NCI-H2196 (cell line): ENCODE measurements at regions not wholly inside any gene's neighbourhood (a gene's known extent, or its start where the extent isn't known, plus 50 kb on each side); places are given as distances from the start of the nearest gene placed in this dataset.

Experiments
- DNase-seq: peaks from one replicate; lab custom pipeline; 2025; ENCODE audit not compliant: unreplicated experiment; lab: John Stamatoyannopoulos, UW

DNA sequence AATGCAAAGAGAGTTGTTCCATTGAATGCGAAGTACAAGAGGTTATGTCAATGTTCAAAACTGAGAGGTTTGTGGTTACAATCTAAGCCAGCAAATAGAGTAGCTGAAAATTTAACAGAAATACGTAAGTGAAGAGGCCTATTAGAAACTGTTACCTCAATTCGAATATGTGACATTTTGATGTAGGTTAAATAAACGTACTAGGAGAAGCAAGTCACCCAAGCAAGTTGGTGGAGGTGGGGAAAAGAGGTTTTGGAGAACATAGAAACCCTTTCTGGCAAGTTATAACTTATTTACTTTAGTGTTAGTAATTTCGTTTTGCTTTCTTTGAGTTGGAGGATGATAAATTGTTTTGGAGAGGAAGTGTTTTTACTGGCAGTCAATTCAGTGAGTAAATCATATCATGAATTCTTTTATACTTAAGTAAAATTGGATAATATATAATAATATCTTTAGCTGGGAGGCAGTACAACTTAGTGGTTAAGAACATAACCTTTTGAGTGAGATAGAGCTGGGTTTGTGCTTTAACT, 91.2 kb upstream of the NAALADL2 start:
- DNase-seq, result no peak

DNA sequence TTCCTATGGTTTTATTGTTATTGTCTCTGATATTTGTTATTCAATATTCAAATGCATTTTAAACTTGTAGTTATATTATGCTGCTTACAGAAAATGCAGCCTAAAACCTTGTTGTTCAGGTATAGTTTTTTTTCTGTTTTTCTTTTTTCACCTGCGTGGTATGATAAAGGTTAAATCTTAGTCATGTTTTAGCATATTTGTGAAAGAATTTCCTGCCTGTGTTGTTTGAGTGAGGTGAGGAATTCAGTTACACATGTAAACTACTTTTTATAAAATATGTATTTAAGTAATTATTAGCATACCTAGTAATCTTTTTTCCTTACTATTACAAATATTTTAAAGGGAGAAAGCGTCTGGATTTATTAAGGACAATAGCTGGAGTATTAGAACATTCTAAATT, 90.0 kb upstream of the NAALADL2 start:
- no peak for DNase-seq

DNA sequence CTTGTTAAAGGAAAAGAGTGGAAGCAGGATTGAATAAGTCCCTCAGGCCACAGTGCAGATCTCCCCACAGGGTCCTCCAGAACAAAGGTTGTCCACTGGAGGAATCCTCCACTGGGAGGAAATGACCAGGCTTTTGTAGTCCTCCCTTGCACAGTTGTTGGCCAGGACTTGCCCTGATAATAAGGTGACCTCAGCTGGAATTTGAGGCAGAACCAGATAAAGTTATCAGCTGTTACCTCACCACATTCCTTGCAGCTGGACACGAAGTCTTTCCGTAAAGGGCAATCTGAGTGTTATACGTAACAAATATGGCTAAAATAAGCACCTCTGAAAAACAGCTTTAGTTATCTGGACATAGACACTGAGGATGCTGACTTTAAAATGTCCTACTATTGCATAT, 83.5 kb upstream of the NAALADL2 start:
- no peak for DNase-seq

DNA sequence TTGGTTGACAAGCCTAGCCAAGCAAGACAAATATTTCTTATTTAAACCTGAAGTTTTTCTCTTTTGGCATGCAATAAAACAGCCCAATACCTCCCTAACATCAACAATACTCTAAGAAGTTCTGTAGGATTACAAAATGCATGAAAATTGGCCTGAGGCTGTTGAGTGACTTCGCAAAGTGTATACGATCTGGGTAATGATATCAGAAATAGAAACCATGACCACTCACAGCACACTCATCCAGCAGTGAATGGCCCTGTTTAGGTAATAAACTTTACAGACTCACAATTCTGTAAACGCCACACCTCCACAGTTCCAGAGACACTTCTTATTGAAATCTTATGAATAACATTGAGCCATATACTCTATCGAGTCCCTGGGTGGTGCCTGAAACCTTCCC, 83.0 kb upstream of the NAALADL2 start:
- DNase-seq, result no peak

DNA sequence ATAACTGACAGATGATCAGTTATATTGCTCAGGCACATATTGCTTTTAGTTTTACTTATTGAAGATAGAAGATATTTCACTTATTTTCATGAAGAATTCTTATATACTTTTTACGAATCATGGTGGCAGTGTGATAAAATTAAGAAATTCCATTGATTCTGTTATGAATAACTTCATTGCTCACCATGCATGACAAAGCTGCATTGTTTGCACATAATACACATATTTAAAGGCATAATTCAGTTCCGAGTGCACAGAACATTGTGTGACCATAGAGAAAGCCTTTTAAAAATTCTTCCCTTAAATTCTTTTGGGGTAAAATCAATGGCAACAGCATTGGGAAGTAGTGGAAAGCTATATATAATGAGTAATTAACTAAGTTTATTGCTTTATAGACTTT, 82.5 kb upstream of the NAALADL2 start:
- DNase-seq, result no peak

DNA sequence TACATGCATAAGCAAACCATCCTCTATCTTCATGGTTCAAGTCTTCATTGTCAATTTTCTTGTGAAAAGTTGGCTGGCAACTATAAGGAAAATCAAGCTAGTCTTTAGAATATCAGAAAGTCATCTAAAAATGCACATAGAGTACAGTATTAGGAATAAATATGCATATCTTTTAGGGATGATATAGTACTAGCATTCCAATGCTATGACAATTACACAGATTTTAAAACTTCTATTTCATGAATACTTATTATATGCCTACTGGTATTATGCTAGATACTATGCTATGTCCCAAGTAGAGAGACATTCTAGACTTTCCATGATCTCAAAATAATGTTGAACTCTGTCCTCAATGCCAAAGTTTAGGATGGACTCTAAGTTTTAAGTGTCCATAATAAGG, 81.3 kb upstream of the NAALADL2 start:
- no peak for DNase-seq

DNA sequence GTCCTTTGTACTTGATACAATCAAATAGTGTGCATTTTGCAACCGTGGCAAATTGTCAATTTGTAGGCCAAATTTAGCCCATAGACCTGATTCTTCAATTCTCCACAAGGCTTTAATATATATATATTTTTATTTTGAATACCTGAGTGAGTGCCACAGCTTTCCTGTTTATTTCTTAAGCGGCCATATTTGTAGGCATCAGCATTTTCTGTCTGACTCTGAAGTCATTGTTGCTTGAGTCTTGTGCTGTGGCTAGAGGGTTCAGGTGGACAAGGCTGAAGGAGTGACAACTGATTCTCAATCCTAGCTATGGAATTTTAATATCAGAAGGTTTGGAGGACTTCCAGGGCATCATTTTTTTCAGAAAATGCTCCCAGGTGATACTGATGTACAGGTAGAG, 75.6 kb upstream of the NAALADL2 start:
- no peak for DNase-seq

DNA sequence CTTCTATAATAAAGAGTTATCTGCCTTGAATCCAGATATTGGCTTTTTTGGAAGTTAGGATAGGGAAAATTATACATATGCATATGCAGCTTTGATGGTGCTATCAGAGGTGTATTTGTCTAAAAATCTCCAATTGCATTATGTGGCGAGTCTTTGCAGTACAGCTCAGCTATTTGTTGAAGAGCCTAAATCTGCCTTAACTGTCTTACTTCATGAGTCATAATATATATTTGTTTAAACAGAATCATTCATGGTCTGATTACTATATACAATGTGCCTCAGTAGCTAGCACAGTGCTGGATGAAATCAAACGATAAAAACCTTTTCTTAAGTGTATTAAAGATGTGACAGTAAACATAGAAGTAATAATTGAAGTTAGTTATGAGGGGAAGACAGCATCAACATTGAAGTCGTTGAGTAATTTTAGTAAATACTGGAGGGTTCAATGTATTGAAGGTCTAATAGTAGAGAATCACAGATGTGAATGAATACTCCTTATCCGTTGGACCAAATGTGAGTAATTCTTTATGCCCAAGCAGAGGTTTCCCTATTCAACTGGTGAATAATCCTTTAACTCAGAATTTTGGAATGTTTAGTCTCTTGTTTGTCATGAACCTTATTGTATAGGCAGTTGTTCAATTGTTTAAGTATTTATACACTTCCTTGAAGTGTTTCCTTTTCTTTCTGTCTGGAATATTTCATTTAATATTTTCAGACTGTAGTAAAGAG, 74.8 kb upstream of the NAALADL2 start:
- no peak for DNase-seq

DNA sequence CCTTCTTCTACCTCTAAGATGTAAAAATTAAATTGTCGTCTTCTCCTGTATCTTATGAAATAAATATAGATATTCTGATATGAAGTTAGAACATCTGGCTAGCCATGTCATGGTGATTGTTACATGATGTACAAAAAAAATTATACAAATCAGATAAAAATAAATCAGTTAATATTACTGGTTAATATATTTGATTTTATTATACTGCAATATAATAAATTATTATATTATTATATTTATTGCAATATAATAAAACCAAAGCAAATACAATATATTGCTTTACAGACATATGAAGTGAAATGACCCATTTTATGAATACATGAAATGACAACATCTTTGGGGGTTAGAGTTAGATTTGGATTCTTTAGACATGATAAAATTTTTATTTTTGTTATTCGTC, 72.3 kb upstream of the NAALADL2 start:
- DNase-seq, result no peak

DNA sequence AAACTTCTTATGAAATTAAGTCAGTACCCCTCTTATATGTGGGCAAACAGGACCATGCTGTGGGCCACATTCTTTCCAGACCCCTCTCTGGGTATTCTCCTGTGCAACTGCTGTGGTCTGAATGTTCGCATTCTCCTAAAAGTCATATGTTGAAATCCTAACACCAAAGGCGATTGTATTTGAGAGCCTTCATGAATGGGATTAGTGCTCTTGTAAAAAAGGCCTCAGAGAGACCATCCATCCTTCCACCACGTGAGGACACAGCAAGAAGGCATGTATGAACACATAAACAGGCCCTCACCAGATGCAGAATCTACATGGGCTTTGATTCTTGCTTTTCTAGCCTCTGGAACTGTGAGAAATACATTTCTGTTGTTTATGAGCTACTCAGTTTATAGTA, 68.0 kb upstream of the NAALADL2 start:
- DNase-seq, result no peak

DNA sequence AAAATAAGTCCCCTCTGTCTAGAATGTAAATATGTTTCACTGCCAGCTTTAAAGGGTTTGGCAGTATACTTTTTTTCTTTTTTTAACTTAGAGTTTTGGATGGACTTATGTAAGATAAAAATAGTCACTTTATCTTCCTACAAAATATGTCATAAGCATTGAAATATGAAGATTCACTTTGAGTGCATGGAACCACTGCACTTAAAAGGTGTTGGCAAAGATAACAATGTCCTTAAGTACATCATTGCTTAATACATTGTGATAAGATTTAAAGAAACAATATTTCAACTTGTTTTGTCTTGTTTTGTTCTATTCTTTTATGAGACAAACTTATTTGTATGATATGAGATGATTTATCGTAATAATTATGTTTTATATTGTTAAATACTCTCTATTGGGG, 66.3 kb upstream of the NAALADL2 start:
- no peak for DNase-seq
